ENCODE measurements at regions not wholly inside any gene's neighbourhood (a gene's known extent, or its start where the extent isn't known, plus 50 kb on each side); places are given as distances from the start of the nearest gene placed in this dataset.

GRCh38 chr10:3898821-3899220 is 113.8 kb upstream of the KLF6 start:
- TF ChIP-seq CTCF (IDR thresholded peaks at IDR 0.05; ENCODE audit: insufficient read depth, low read length) (no peak), REST (IDR thresholded peaks at IDR 0.05; ENCODE audit: insufficient replicate concordance, low read depth) (no peak)
